H1 (cell line): ENCODE measurements at regions not wholly inside any gene's neighbourhood (a gene's known extent, or its start where the extent isn't known, plus 50 kb on each side); places are given as distances from the start of the nearest gene placed in this dataset.

Experiments
- ATF3 ChIP-seq: IDR thresholded peaks from 2 replicates; pipeline ENCODE4 v1.6.1; 2011; ENCODE audit warnings: low read depth, mild to moderate bottlenecking, low read length; ENCODE audit not compliant: insufficient read depth
- KDM5A ChIP-seq: fragments of 200-600 bp; IDR thresholded peaks from 2 replicates; pipeline ENCODE4 v1.7.1; 2012; ENCODE audit warnings: mild to moderate bottlenecking, low read length, inconsistent platforms, mixed read lengths
- POU5F1 ChIP-seq: IDR thresholded peaks from 2 replicates; pipeline ENCODE4 v1.6.1; 2011; ENCODE audit warnings: low read depth, mild to moderate bottlenecking, low read length, moderate library complexity
- TCF12 ChIP-seq: IDR thresholded peaks from 2 replicates; pipeline ENCODE4 v1.6.1; 2011; ENCODE audit warnings: low read depth, mild to moderate bottlenecking, low read length
- TF ChIP-seq, protein P1 (sequence below), 3 experiments: IDR thresholded peaks; 1 replicate in 2 of 3; 2 replicates in 1 of 3; pipeline versions ENCODE4 v1.5.1 to v1.6.1; 2011; ENCODE audit warnings: low read length in 3 of 3, mild to moderate bottlenecking in 3 of 3, inconsistent platforms in 2 of 3, low read depth in 1 of 3, moderate library complexity in 1 of 3; ENCODE audit not compliant: insufficient read depth in 1 of 3; ENCODE audit errors: control extremely low read depth in 1 of 3

DNA sequence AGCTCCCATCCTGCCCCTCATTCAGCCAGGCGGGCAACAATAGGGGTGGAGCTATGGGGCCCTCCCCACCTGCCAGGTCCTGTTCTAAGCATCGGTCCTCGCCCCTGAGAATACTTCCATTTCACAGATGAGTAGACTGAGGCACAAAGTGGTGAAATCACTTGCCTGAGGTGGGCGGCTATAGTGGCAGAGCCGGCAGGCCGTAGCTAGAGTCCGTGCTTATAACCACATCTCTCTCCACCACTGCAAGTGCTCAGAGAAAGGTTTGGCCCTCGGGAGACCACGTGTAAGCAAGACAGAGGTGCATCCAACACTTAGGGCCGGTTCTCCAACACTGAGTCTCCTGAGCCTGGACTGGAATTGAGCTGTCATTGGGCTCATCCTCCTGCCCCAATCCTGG lies 145.8 kb upstream of the UNC5B start (continued):
- TF ChIP-seq KDM5A, result no peak
- no peak for TF ChIP-seq ATF3
- no peak for TF ChIP-seq POU5F1
- TF ChIP-seq, protein P1, sequence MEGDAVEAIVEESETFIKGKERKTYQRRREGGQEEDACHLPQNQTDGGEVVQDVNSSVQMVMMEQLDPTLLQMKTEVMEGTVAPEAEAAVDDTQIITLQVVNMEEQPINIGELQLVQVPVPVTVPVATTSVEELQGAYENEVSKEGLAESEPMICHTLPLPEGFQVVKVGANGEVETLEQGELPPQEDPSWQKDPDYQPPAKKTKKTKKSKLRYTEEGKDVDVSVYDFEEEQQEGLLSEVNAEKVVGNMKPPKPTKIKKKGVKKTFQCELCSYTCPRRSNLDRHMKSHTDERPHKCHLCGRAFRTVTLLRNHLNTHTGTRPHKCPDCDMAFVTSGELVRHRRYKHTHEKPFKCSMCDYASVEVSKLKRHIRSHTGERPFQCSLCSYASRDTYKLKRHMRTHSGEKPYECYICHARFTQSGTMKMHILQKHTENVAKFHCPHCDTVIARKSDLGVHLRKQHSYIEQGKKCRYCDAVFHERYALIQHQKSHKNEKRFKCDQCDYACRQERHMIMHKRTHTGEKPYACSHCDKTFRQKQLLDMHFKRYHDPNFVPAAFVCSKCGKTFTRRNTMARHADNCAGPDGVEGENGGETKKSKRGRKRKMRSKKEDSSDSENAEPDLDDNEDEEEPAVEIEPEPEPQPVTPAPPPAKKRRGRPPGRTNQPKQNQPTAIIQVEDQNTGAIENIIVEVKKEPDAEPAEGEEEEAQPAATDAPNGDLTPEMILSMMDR (IDR thresholded peaks at IDR 0.05; ENCODE audit: control extremely low read depth in 1 of 3, insufficient read depth in 1 of 3, low read depth in 1 of 3, low read length in 3 of 3), result no peak
- TF ChIP-seq TCF12, result no peak
